CD4-positive, alpha-beta T cell treated with Interleukin-1 beta for 1 hour (primary cell): ENCODE measurements at regions not wholly inside any gene's neighbourhood (a gene's known extent, or its start where the extent isn't known, plus 50 kb on each side); places are given as distances from the start of the nearest gene placed in this dataset.
"Not testable (repeated sequence)": the region's sequence is repeated elsewhere in the genome, so short reads cannot be mapped to it uniquely, and the experiment has no call there.

Experiments used
- DNase-seq, 2 donors: peaks; one replicate each; pipeline ENCODE4 v3.0.0-alpha.2; 2020 to 2022

GRCh38 chr16:14002416-14002990 is 68.6 kb upstream of the MRTFB start:
- DNase-seq = no peak

GRCh38 chr16:14003074-14003570 is 68.0 kb upstream of the MRTFB start:
- DNase-seq = peak in 1 of 2 donors; percentile 4

DNA sequence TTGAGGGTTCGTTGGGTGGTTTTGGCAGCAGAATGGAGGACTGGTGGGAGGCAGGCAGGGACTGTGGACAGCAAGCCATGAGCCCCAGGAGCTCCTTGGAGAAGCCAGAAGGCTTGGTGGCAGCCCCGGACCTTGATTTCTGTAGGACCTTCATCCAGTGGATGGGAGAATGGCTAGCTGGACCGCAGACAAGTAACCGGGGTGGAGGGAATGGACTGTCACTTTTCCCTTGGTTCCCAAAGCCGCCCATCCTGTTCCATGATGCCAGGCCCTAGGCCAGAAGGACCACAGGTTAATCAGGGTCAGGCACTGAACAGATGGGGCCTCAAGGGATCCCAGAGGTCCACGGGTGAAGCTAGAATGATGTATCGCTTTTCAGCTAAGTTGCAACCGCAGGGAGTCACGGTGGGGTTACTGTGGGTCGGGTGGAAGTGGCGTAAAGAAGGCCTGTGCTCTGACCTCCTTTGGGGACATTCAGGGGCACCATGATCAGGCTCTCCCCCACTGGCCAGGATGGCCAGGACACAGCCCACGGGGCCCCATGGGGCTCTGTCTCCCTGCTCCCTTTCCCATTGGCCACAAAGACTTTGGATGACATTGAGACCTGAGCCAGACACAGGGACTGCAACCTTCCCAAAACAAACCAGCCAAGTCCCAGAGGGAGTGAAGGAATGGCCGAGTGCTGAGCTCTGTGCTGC is 66.9 kb upstream of the MRTFB start:
- no peak for DNase-seq

DNA sequence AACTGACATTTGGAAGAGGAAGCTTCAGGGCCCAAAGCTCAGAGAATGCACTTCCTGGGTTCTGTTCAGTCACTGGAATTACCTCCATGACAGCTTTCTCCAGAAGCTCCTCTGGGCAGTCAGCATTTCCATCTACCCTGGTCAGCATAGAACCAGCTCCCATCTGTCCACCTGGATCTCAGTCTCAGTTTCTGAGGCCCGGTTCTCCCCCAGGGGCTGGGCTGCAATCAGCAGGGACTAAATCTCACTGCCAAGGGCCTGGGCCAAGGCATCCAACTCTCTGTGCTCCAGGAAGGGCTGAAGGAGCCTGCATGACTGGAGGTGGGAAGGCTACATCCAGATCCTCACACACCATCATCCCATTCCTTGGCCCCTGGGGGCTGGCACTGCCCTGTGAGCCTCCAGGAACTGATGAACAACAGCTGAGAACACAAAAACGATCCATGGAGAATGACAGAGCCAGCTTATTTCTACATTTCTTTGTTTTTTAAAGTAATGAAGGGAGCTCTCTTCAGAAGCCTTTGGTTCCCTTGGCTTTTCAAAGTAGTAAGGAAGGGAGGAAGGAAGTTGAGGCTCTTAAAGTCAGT is 66.3 kb upstream of the MRTFB start:
- no peak for DNase-seq

DNA sequence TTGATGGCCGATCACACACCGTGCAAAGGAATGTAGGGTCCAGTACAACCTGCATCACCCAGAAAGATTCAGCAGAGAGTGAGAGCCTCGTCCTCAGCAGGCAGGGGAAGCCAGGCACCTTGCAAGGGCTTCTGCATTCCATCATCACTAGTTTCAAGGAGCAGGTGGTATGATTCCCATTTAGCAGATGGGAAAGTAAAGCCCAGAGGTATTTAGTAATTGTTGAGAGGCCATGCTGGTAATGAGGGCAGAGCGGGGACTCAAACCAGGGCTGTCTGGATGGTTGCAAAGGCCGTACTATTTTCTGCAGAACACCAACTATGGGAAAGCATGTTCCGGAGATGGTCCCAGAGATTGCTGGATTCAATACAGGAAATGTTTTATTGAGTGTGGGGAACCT is 65.8 kb upstream of the MRTFB start:
- DNase-seq = no peak

DNA sequence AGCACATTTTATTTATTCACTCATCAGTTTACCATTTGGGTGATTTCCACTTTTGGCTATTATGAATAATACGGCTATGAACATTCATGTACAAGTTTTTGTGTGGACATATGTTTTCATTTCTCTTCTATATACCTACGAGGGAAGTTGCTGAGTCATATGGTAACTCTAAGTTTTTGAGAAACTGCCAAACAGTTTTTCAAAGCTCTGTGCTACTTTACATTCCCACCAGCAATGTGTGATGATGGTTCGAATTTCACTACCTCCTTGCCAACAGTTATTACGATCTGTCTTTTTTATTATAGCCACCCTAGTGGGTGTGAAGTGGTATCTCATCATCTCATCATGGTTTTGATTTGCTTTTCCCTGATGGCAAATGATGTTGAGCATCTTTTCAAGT is 63.7 kb upstream of the MRTFB start:
- DNase-seq = no peak

DNA sequence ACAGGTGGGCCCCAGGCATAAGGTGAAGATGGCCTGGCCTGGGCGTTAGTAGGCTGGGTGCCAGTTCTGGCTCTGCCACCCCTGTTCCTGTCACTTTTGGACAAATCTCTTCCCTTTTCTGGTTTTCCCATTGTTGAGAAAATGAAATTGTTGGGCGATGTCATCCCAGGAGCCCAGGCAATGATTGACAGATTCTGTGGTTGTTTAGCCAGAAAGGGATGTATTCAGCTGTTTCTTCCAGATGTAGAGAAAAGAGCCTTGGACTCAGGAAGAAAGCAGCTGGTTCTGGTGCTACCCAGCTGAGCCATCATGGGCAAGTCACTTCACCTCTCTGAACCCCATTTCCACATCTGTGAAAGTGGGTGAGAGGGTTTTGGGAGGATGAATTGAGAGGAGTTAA is 60.1 kb upstream of the MRTFB start:
- DNase-seq = no peak

- no peak for DNase-seq
Measured at GRCh38 chr16:14011846-14012245, 59.3 kb upstream of the MRTFB start.

DNA sequence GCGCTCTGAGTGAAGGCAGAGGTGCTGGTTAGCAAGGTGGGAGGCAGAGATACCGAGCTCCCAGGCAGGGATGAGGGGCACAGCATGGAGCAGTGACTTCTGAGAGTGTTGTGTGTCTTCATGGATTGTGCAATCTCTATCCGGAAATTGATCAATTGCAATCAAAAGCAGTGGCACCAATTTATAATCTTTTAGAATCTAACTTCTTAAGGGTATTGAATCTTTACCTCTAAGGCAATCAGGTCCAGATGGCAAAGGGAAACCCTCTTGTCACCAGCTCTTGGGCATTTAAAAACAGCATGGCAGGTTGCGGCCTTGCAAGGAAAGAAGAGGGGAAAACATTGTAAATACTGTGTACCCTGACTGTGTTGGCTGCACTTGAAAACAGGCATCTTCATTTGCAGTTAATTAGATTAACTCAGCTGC is 58.0 kb upstream of the MRTFB start:
- DNase-seq = no peak

GRCh38 chr16:14013571-14014283 is 57.4 kb upstream of the MRTFB start:
- DNase-seq = no peak

- DNase-seq = no peak
Measured at GRCh38 chr16:14014284-14014625, 56.9 kb upstream of the MRTFB start.

DNA sequence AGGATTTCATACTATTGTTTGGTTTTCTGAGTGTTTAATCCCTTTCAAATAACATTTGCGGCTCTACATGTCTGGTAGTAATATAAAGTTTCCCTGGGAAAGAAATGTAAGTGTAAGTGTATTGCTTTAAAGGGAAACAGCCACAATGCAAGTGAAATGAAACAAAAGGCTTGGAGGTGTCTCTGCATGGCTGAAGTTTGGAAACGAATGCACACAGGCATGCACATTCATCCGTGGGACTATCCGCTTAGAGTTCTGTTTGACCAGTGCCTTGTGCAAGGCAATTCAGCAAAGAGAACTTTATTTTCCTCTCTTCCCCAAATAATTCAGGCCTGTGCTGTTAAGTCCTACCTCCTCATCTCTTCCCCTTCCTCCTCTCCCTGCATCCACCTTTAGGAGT is 56.1 kb upstream of the MRTFB start:
- DNase-seq = no peak

DNA sequence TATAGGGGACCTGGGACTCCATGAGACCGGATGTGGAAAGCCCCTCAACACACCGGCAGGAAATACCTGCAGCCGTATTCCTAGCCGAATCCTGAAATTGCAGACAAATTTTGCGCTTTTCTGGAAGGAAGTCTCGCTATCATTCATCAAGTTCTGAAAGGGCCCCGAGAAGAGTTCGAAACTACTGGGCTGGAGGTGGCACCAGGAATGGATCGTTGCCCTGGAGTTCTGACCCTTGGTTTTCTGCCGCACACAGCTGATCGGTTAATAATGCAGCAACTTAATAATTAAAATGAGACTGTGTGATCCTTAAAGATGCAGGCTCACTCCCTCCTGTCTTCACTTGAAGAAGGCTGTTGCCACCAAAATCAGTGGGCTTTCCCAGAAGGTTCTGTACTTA is 55.7 kb upstream of the MRTFB start:
- DNase-seq = no peak

GRCh38 chr16:14015948-14016347 is 55.2 kb upstream of the MRTFB start:
- DNase-seq = peak in 1 of 2 donors; percentile 13

DNA sequence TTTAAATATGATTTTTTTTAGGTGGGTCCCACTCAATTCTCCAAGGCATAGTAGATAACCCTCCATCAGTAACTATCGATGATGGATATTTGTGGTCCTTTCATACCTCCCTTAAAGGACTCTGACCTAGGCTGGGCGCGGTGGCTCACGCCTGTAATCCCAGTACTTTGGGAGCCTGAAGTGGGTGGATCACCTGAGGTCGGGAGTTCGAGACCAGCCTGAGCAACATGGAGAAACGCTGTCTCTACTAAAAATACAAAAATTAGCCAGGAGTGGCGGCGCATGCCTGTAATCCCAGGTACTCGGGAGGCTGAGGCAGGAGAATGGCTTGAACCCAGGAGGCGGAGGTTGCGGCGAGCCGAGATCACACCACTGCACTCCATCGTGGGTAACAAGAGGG is 54.8 kb upstream of the MRTFB start:
- not testable (repeated sequence) for DNase-seq

GRCh38 chr16:14017886-14018285 is 53.2 kb upstream of the MRTFB start:
- DNase-seq = no peak

GRCh38 chr16:14018851-14019250 is 52.3 kb upstream of the MRTFB start:
- DNase-seq = no peak

DNA sequence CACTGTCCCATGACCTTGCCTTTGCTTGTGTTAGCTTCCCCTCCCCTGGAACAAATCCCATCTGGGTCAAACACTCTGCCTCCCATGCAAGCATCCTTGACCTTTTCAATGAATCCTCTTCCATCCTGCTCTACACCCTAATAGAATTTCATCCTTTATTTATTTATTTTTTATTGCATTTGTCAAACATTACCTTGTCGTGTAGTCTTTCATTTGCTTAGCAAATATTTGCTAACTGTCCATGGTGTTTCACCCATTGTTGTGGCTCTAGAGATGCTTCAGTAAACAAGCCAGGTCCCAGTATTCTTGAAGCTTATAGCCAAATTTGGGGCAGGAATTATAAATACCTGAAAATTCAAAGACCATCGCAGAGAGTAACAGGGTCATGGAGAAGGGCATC is 51.0 kb upstream of the MRTFB start:
- DNase-seq = no peak
